ENCODE measurements at regions not wholly inside any gene's neighbourhood (a gene's known extent, or its start where the extent isn't known, plus 50 kb on each side); places are given as distances from the start of the nearest gene placed in this dataset.
A peak's percentile ranks its signal among the peaks of the same experiment; 100 is the strongest.

GRCh38 chr19:13693889-13694288 is 70.4 kb upstream of the MRI1 start:
- Mint-ChIP-seq H3K36me3 (no peaks in the 10 kb centered on the region), H3K4me3 (no peak overlapping the region), H3K4me1 (peaks cover 14% of the 10 kb centered on the region), H3K27ac (peak overlapping the region; percentile 76), H3K27me3 (ENCODE audit: insufficient read depth, low read depth) (peaks cover 10% of the 10 kb centered on the region), H3K9me3 (no peaks in the 10 kb centered on the region)
- Histone ChIP-seq H3K27ac (no peak overlapping the region), H3K4me2 (no peak overlapping the region), H3K4me1 (no peaks in the 10 kb centered on the region), H3F3A (ENCODE audit: low read depth) (no peaks in the 10 kb centered on the region), H2AFZ (replicated peaks) (no peak overlapping the region), H3K4me3 (no peak overlapping the region), H3K27me3 (no peaks in the 10 kb centered on the region), H3K79me2 (ENCODE audit: low read depth) (no peaks in the 10 kb centered on the region), H4K20me1 (ENCODE audit: low read depth) (no peaks in the 10 kb centered on the region), H3K36me3 (no peaks in the 10 kb centered on the region), H3K9me3 (ENCODE audit: low read depth) (no peaks in the 10 kb centered on the region), H3K9ac (no peak overlapping the region)
- peak; percentile 10 for DNase-seq (ENCODE audit: low spot score)
- TF ChIP-seq EZH2 (IDR thresholded peaks at IDR 0.05) (no peak), EZH2phosphoT487 (IDR thresholded peaks at IDR 0.05) (no peak), CTCF (IDR thresholded peaks at IDR 0.05) (no peak)

- TF ChIP-seq EZH2 (IDR thresholded peaks at IDR 0.05), result no peak
- Histone ChIP-seq H3K36me3 (no peaks in the 10 kb centered on the region), H3K27ac (no peak overlapping the region), H3K4me3 (no peak overlapping the region), H3K9me3 (ENCODE audit: low read depth) (no peaks in the 10 kb centered on the region), H3K4me2 (no peak overlapping the region), H2AFZ (replicated peaks) (no peak overlapping the region), H3K27me3 (no peaks in the 10 kb centered on the region), H3K9ac (no peak overlapping the region), H3K79me2 (ENCODE audit: low read depth) (no peaks in the 10 kb centered on the region), H4K20me1 (ENCODE audit: low read depth) (no peaks in the 10 kb centered on the region), H3K4me1 (no peaks in the 10 kb centered on the region), H3F3A (ENCODE audit: low read depth) (no peaks in the 10 kb centered on the region)
- Mint-ChIP-seq H3K4me1 (peaks cover 13% of the 10 kb centered on the region), H3K27me3 (ENCODE audit: insufficient read depth, low read depth) (peaks cover 9% of the 10 kb centered on the region), H3K9me3 (no peaks in the 10 kb centered on the region), H3K36me3 (no peaks in the 10 kb centered on the region), H3K27ac (peak overlapping the region; percentile 21), H3K4me3 (peak overlapping the region; percentile 57)
- no peak for DNase-seq (ENCODE audit: low spot score)
Measured at GRCh38 chr19:13691569-13692435, 72.5 kb upstream of the MRI1 start.

GRCh38 chr19:13689085-13689484 is 75.2 kb upstream of the MRI1 start:
- TF ChIP-seq CTCF (IDR thresholded peaks at IDR 0.05) (no peak), EZH2phosphoT487 (IDR thresholded peaks at IDR 0.05) (no peak), EZH2 (IDR thresholded peaks at IDR 0.05) (no peak)
- Mint-ChIP-seq H3K4me3 (no peak overlapping the region), H3K9me3 (no peaks in the 10 kb centered on the region), H3K27ac (no peak overlapping the region), H3K4me1 (peaks cover 15% of the 10 kb centered on the region), H3K36me3 (no peaks in the 10 kb centered on the region), H3K27me3 (ENCODE audit: insufficient read depth, low read depth) (peaks cover 8% of the 10 kb centered on the region)
- Histone ChIP-seq H3K4me3 (no peak overlapping the region), H3K79me2 (ENCODE audit: low read depth) (no peaks in the 10 kb centered on the region), H4K20me1 (ENCODE audit: low read depth) (no peaks in the 10 kb centered on the region), H3K4me1 (no peaks in the 10 kb centered on the region), H3K36me3 (no peaks in the 10 kb centered on the region), H3K9ac (no peak overlapping the region), H3F3A (ENCODE audit: low read depth) (no peaks in the 10 kb centered on the region), H3K27me3 (no peaks in the 10 kb centered on the region), H2AFZ (replicated peaks) (peak overlapping the region; percentile 84), H3K27ac (no peak overlapping the region), H3K9me3 (ENCODE audit: low read depth) (no peaks in the 10 kb centered on the region), H3K4me2 (no peak overlapping the region)
- peak; percentile 43 for DNase-seq (ENCODE audit: low spot score)

- Mint-ChIP-seq H3K4me3 (no peak overlapping the region), H3K9me3 (peaks cover 19% of the 10 kb centered on the region), H3K27me3 (ENCODE audit: insufficient read depth, low read depth) (peaks cover 5% of the 10 kb centered on the region), H3K36me3 (no peaks in the 10 kb centered on the region), H3K4me1 (peaks cover 5% of the 10 kb centered on the region), H3K27ac (no peak overlapping the region)
- no peak for DNase-seq (ENCODE audit: low spot score)
- no peaks in the 10 kb centered on the region for H4K20me1 ChIP-seq (ENCODE audit: low read depth)
- no peak overlapping the region for H3K9ac ChIP-seq
- no peaks in the 10 kb centered on the region for H3K4me1 ChIP-seq
- H3K9me3 ChIP-seq (ENCODE audit: low read depth), result no peaks in the 10 kb centered on the region
- H2AFZ ChIP-seq (replicated peaks), result no peak overlapping the region
- H3K27me3 ChIP-seq, result no peaks in the 10 kb centered on the region
- H3K79me2 ChIP-seq (ENCODE audit: low read depth), result no peaks in the 10 kb centered on the region
- no peaks in the 10 kb centered on the region for H3F3A ChIP-seq (ENCODE audit: low read depth)
- no peaks in the 10 kb centered on the region for H3K36me3 ChIP-seq
- no peak overlapping the region for H3K4me2 ChIP-seq
- H3K4me3 ChIP-seq, result no peak overlapping the region
- no peak for TF ChIP-seq CTCF (IDR thresholded peaks at IDR 0.05)
- TF ChIP-seq EZH2 (IDR thresholded peaks at IDR 0.05), result no peak
- TF ChIP-seq EZH2phosphoT487 (IDR thresholded peaks at IDR 0.05), result no peak
- no peak overlapping the region for H3K27ac ChIP-seq
Measured at GRCh38 chr19:13684021-13684420, 80.3 kb upstream of the MRI1 start.
